H9 (cell line): ENCODE measurements at regions not wholly inside any gene's neighbourhood (a gene's known extent, or its start where the extent isn't known, plus 50 kb on each side); places are given as distances from the start of the nearest gene placed in this dataset.

ENCODE experiments used
- DNase-seq: peaks from one replicate; pipeline ENCODE4 v3.0.0-alpha.2; 2017
- H2AFZ ChIP-seq: one replicate; pipeline ENCODE4 v1.6.1; 2013; ENCODE audit warnings: mild to moderate bottlenecking, low read length, control low read depth, moderate library complexity
- H2AK5ac ChIP-seq: 2 replicates; pipeline ENCODE4 v1.6.1; 2013; ENCODE audit warnings: low read length, control low read depth, mixed read lengths; ENCODE audit not compliant: insufficient read length
- H2BK120ac ChIP-seq: one replicate; pipeline ENCODE4 v1.6.1; 2013; ENCODE audit warnings: low read depth, mild to moderate bottlenecking, low read length, control low read depth, inconsistent platforms; ENCODE audit not compliant: poor library complexity, severe bottlenecking
- H2BK12ac ChIP-seq: 2 replicates; pipeline ENCODE4 v1.6.1; 2013; ENCODE audit warnings: low read length, control low read depth, mixed read lengths, low read depth; ENCODE audit not compliant: insufficient read length
- H2BK15ac ChIP-seq: 2 replicates; pipeline ENCODE4 v1.6.1; 2013; ENCODE audit warnings: low read depth, low read length, control low read depth
- H2BK20ac ChIP-seq: one replicate; pipeline ENCODE4 v1.6.1; 2013; ENCODE audit warnings: low read depth, mild to moderate bottlenecking, low read length, control low read depth, inconsistent platforms; ENCODE audit not compliant: poor library complexity, severe bottlenecking
- H2BK5ac ChIP-seq: 2 replicates; pipeline ENCODE4 v1.6.1; 2013; ENCODE audit warnings: low read length, control low read depth, mixed read lengths; ENCODE audit not compliant: insufficient read length
- H3K14ac ChIP-seq: 2 replicates; pipeline ENCODE4 v1.6.1; 2013; ENCODE audit warnings: low read length, control low read depth; ENCODE audit not compliant: insufficient read depth
- H3K18ac ChIP-seq: 2 replicates; pipeline ENCODE4 v1.6.1; 2013; ENCODE audit warnings: low read depth, mild to moderate bottlenecking, mixed read lengths, low read length, control low read depth; ENCODE audit not compliant: insufficient read length
- H3K23ac ChIP-seq: 2 replicates; pipeline ENCODE4 v1.6.1; 2013; ENCODE audit warnings: low read length, control low read depth, mixed read lengths, low read depth; ENCODE audit not compliant: insufficient read length
- H3K23me2 ChIP-seq: 2 replicates; pipeline ENCODE4 v1.6.1; 2013; ENCODE audit warnings: low read depth, mild to moderate bottlenecking, mixed read lengths, low read length, control low read depth; ENCODE audit not compliant: insufficient read length, poor library complexity, severe bottlenecking
- H3K27ac ChIP-seq: 2 replicates; pipeline ENCODE4 v1.5.1; 2013; ENCODE audit warnings: low read length, control low read depth, mixed read lengths, low read depth; ENCODE audit not compliant: insufficient read length
- H3K27me3 ChIP-seq: 2 replicates; pipeline ENCODE4 v1.6.1; 2013; ENCODE audit warnings: low read length, control low read depth, inconsistent platforms; ENCODE audit not compliant: insufficient read depth
- H3K4ac ChIP-seq: 2 replicates; pipeline ENCODE4 v1.6.1; 2013; ENCODE audit warnings: low read depth, mild to moderate bottlenecking, control low read depth, inconsistent platforms, low read length, moderate library complexity
- H3K4me1 ChIP-seq: 2 replicates; pipeline ENCODE4 v1.6.1; 2013; ENCODE audit warnings: low read length, control low read depth, inconsistent platforms; ENCODE audit not compliant: insufficient read depth
- H3K4me2 ChIP-seq: 2 replicates; pipeline ENCODE4 v1.6.1; 2013; ENCODE audit warnings: low read length, control low read depth, mixed read lengths; ENCODE audit not compliant: insufficient read length, insufficient read depth
- H3K56ac ChIP-seq: 2 replicates; pipeline ENCODE4 v1.6.1; 2013; ENCODE audit warnings: low read depth, mild to moderate bottlenecking, mixed read lengths, low read length, control low read depth; ENCODE audit not compliant: insufficient read length
- H3K79me1 ChIP-seq: 2 replicates; pipeline ENCODE4 v1.6.1; 2013; ENCODE audit warnings: low read depth, mild to moderate bottlenecking, moderate library complexity, low read length, control low read depth, inconsistent platforms; ENCODE audit not compliant: insufficient read depth, poor library complexity, severe bottlenecking
- H3K79me2 ChIP-seq: 2 replicates; pipeline ENCODE4 v1.6.1; 2013; ENCODE audit warnings: low read length, control low read depth, inconsistent platforms; ENCODE audit not compliant: insufficient read depth
- H3K9ac ChIP-seq: 2 replicates; pipeline ENCODE4 v1.6.1; 2013; ENCODE audit warnings: low read length, control low read depth, mixed read lengths; ENCODE audit not compliant: insufficient read length; ENCODE audit errors: extremely low read depth
- H3K9me3 ChIP-seq: one replicate; pipeline ENCODE4 v1.6.1; 2013; ENCODE audit warnings: low read depth, low read length, inconsistent platforms; ENCODE audit not compliant: control insufficient read depth
- H3T11ph ChIP-seq: one replicate; pipeline ENCODE4 v1.6.1; 2013; ENCODE audit warnings: mild to moderate bottlenecking, low read length, control low read depth, inconsistent platforms
- H4K20me1 ChIP-seq: one replicate; pipeline ENCODE4 v1.6.1; 2013; ENCODE audit not compliant: control insufficient read depth, insufficient read length, insufficient read depth
- H4K5ac ChIP-seq: 2 replicates; pipeline ENCODE4 v1.6.1; 2013; ENCODE audit warnings: low read depth, mild to moderate bottlenecking, mixed read lengths, low read length, control low read depth; ENCODE audit not compliant: insufficient read length
- H4K8ac ChIP-seq: replicated peaks from 2 replicates; pipeline ENCODE4 v1.6.1; 2013; ENCODE audit warnings: low read length, control low read depth, mixed read lengths, low read depth; ENCODE audit not compliant: insufficient read length
- H4K91ac ChIP-seq: 2 replicates; pipeline ENCODE4 v1.6.1; 2013; ENCODE audit warnings: low read depth, mild to moderate bottlenecking, moderate library complexity, mixed read lengths, low read length, control low read depth; ENCODE audit not compliant: insufficient read length
- H3K27ac Mint-ChIP-seq, 3 experiments: 2 replicates in 2 of 3; 3 replicates in 1 of 3; pipeline ENCODE4 v1.8.0; 2020 to 2021; ENCODE audit warnings: mixed read lengths in 3 of 3, mild to moderate bottlenecking in 1 of 3, moderate library complexity in 1 of 3
- H3K27me3 Mint-ChIP-seq: 2 replicates; pipeline ENCODE4 v1.8.0; 2021; ENCODE audit warnings: low read depth, mild to moderate bottlenecking, moderate library complexity, mixed read lengths
- H3K36me3 Mint-ChIP-seq, 3 experiments: 2 replicates in 2 of 3; 3 replicates in 1 of 3; pipeline ENCODE4 v1.8.0; 2020 to 2021; ENCODE audit warnings: low read depth in 3 of 3, mixed read lengths in 3 of 3; ENCODE audit not compliant: insufficient read depth in 1 of 3
- H3K4me1 Mint-ChIP-seq, 2 experiments: 2 replicates each; pipeline ENCODE4 v1.8.0; 2020; ENCODE audit warnings: mixed read lengths in 2 of 2
- H3K4me3 Mint-ChIP-seq, 2 experiments: 2 replicates in 1 of 2; 3 replicates in 1 of 2; pipeline ENCODE4 v1.8.0; 2020 to 2021; ENCODE audit warnings: mild to moderate bottlenecking in 2 of 2, mixed read lengths in 2 of 2, moderate library complexity in 1 of 2
- H3K9me3 Mint-ChIP-seq, 2 experiments: 2 replicates in 1 of 2; 3 replicates in 1 of 2; pipeline ENCODE4 v1.8.0; 2020; ENCODE audit warnings: mild to moderate bottlenecking in 2 of 2, mixed read lengths in 2 of 2, moderate library complexity in 1 of 2
- WGBS: extraction: QIAGEN DNeasy Blood & Tissue Kit; methylation state at CpG from one replicate; pipeline ENCODE4 v1.1.7; 2013; ENCODE audit warnings: missing lambda C conversion rate, low lambda C conversion rate, mixed read lengths; ENCODE audit not compliant: insufficient read length; ENCODE audit errors: extremely low coverage; 5-methylcytosine and 5-hydroxymethylcytosine counted together
- TF ChIP-seq, protein P1 (sequence below): fragments of 200-600 bp; sonication (generic); conservative IDR thresholded peaks from 3 replicates; pipeline ENCODE4 v1.8.0; 2021; ENCODE audit warnings: antibody characterized with exemption, mild to moderate bottlenecking

GRCh38 chr4:43435291-43435690, 542.8 kb downstream of the GRXCR1 start:
- H3K9me3 Mint-ChIP-seq, result peaks cover 18 to 24% of the 10 kb centered on the region in 2 experiments
- Histone ChIP-seq H3K23ac (no peak overlapping the region), H3K9ac (no peak overlapping the region), H3K27me3 (no peaks in the 10 kb centered on the region), H4K20me1 (no peaks in the 10 kb centered on the region), H3K4me1 (no peaks in the 10 kb centered on the region), H2BK20ac (no peak overlapping the region), H3K79me2 (no peaks in the 10 kb centered on the region), H4K5ac (no peak overlapping the region), H2BK120ac (no peak overlapping the region), H2AFZ (no peak overlapping the region), H2BK15ac (no peak overlapping the region), H3K9me3 (no peaks in the 10 kb centered on the region), H3K4ac (no peak overlapping the region), H3K23me2 (no peaks in the 10 kb centered on the region), H4K91ac (no peak overlapping the region), H3K18ac (no peak overlapping the region), H3K27ac (no peak overlapping the region), H4K8ac (no peak overlapping the region), H3K4me2 (no peak overlapping the region), H3K14ac (no peak overlapping the region), H2BK5ac (no peak overlapping the region), H3K79me1 (no peaks in the 10 kb centered on the region), H2AK5ac (no peak overlapping the region), H3K56ac (no peak overlapping the region), H3T11ph (no peak overlapping the region), H2BK12ac (no peak overlapping the region)
- H3K4me1 Mint-ChIP-seq, result no peaks in the 10 kb centered on the region
- no peaks in the 10 kb centered on the region for H3K27me3 Mint-ChIP-seq
- DNase-seq, result no peak
- H3K27ac Mint-ChIP-seq, result no peak overlapping the region
- H3K36me3 Mint-ChIP-seq, result peaks cover 2 to 14% (median 14%) of the 10 kb centered on the region in 3 experiments; a peak in 5 of 7 replicates
- TF ChIP-seq, protein P1, sequence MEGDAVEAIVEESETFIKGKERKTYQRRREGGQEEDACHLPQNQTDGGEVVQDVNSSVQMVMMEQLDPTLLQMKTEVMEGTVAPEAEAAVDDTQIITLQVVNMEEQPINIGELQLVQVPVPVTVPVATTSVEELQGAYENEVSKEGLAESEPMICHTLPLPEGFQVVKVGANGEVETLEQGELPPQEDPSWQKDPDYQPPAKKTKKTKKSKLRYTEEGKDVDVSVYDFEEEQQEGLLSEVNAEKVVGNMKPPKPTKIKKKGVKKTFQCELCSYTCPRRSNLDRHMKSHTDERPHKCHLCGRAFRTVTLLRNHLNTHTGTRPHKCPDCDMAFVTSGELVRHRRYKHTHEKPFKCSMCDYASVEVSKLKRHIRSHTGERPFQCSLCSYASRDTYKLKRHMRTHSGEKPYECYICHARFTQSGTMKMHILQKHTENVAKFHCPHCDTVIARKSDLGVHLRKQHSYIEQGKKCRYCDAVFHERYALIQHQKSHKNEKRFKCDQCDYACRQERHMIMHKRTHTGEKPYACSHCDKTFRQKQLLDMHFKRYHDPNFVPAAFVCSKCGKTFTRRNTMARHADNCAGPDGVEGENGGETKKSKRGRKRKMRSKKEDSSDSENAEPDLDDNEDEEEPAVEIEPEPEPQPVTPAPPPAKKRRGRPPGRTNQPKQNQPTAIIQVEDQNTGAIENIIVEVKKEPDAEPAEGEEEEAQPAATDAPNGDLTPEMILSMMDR, result no peak
- no CpG with 5 or more reads among the region's 1 CpG for WGBS
- no peak overlapping the region for H3K4me3 Mint-ChIP-seq
